NCI-H748 (cell line): ENCODE measurements at regions not wholly inside any gene's neighbourhood (a gene's known extent, or its start where the extent isn't known, plus 50 kb on each side); places are given as distances from the start of the nearest gene placed in this dataset.
"Not testable (repeated sequence)": the region's sequence is repeated elsewhere in the genome, so short reads cannot be mapped to it uniquely, and the experiment has no call there.

Experiments
- DNase-seq: peaks from one replicate; lab custom pipeline; 2025; ENCODE audit not compliant: unreplicated experiment; lab: John Stamatoyannopoulos, UW

GRCh38 chr5:148880197-148880596 lies 53.8 kb downstream of the ADRB2 start:
- DNase-seq, result no peak

DNA sequence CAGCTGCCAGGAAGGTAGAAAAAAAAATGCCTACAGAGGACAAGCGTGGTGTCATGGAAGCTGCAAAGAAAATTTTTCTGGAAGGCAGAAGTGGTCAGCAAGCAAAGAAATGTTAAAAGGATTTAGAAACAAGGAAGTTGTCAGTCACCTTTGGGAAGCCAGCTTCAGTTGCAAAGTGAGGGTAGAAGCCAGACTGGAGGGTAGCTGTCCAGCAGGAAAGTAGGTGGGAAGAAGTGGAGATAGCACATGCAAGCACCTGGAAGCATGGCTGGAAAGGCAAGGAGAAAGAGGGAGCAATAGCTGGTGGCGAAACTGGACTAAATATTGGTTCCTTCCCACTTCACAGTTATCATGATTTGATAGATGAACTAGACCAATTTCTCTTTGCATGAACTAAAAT lies 54.3 kb downstream of the ADRB2 start:
- no peak for DNase-seq

DNA sequence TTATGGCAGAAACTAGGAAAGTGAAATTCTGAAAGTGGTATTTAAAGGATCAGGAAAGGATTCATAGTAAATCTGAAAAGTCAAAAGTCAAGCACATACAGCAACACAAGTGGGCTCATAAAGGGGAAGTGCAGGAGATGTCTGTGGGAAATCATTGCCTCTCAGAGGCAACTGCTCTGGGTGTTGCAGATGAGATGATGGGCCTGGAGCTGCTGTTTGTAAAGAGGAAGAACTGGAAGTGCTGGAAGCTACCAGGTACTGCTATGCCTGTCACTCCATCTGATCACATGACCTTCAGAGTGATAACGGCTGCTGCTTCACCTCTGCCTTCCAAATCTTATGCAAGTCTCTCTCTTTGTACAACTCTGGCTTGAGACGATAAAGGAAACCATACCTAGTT lies 55.9 kb downstream of the ADRB2 start:
- no peak for DNase-seq

DNA sequence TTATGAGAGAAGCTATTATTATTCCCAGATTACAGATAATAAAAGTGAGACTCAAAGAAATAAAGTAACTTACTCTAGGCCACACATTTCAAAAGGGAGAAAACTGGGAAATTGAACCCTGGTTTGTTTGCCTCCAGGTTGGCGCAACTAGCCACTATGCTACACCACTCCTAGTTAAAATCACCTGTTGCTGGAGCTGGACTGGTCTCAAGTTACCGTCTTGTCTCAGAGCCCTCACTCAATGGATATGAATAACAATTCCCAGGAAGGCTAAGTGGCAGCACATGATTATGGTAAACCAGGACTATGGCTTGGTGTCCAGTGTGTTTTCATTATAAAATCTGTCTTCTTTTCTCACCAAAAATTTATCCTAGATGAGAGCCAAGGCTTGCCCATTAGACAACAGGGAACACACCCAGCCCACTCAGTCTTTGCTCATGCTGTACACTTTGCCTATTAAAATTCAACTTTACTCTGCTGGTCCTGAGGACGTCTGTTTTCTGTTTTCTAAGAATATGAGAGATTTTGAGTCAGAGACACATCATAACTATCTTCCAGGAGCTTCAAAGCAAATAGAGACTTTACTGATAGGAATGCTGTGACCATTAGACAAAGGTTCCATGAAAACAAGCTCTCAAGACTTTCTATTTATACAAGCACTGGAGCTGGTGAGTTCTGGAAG lies 58.1 kb downstream of the ADRB2 start:
- DNase-seq, result peak; percentile 18

GRCh38 chr5:148887123-148887881 lies 60.9 kb downstream of the ADRB2 start:
- no peak for DNase-seq

- DNase-seq, result not testable (repeated sequence)
Measured at GRCh38 chr5:148889936-148890335, 63.5 kb downstream of the ADRB2 start.

DNA sequence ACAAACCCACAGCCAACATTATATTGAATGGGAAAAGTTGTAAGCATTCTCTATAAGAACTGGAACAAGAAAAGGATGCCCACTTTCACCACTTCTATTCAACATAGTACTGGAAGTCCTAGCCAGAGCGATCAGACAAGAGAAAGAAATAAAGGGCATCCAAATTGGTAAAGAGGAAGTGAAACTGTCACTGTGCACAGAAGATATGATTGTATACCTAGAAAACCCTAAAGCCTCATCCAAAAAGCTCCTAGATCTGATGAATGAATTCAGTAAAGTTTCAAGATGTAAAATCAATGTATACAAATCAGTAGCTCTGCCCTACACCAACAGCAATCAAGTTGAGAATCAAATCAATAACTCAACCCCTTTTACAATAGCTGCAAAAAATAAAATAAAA lies 69.0 kb downstream of the ADRB2 start:
- DNase-seq, result not testable (repeated sequence)

DNA sequence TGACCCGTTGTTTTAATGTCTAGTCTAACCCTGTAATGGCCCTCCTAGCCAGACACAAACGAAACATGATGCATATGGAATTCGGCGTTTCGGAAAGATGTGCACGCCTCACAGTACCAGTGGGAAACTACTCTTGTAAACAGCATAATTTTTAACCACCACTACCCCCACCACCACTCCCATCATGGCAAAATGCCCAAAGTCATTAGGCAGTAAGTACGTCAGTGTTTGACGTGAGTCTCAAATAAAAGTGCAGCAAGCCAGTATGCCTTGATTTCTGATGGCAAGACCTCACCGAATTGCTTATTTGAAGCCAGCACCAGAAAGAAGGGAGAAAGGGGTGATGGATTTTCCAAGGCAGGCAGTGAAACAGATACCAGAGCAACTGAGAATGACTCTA lies 71.4 kb downstream of the ADRB2 start:
- DNase-seq, result peak; percentile 86

DNA sequence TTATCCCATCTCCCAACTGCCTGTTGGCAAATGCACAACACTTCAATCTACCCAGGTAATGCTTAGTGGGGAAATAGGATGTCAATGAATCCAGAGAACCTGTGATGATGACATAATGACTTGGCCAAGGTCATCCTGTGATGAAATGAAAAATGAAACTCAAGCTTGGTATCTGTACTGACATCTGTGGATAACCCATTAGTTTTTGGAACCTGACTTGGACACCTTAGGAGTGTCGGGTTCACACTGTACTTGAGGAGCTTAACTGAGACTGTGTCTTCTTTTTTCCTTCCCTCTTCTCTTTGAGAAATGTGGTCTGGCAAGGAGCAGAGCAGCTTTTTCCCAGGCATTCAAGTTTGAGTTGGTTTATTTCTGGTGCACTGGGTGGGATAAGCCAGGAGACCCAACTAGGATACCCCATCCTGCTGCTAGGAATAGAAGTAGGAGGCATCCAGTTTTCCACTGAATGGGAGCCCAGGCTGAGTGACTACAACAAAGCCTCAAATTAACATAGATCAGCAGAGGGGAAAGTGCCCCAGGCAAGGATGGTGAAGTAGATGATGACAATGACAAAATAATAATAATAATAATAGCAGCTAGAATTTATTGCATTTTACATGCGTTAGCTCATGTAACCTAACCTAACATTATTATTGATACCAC lies 72.1 kb downstream of the ADRB2 start:
- DNase-seq, result no peak

- DNase-seq, result no peak
Measured at GRCh38 chr5:148899993-148900392, 73.6 kb downstream of the ADRB2 start.

DNA sequence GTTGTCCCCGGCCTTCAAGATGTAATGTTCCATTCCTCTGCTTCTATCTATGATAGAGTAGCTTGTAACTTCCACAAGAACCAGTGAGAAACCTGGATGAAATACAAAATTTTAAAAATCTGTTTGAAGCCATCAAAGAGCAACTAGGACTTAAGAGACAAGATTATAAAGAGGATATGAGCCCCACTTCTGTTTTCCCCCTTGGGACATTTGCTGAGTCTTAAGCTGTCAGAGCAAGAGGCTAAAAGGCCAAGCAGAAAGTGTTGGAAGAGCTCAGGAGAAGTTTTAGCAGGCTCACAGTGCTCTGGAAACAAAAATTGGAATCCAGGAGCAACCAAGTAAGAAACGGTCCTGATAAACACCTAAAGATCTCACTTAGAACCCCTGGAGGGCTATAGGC lies 76.1 kb downstream of the ADRB2 start:
- DNase-seq, result no peak

DNA sequence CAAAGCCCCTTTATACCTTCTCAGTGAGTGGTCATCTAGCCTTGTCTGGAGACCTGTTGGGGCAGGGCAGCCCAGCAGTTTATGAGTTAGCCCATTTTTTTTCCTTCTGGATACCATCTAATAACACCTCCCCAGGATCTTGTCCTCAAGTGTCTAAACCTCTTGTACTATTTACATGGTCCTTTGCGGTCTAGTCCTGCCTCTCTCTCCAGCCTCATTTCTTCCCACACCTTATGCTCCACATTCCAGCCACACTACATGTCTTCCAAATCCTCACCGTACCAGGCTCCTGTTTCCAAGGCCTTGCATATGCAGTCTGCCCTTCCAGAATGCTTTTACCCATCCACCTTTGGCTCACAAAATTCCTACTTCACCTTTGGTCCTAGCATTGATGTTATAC lies 77.2 kb downstream of the ADRB2 start:
- DNase-seq, result no peak

DNA sequence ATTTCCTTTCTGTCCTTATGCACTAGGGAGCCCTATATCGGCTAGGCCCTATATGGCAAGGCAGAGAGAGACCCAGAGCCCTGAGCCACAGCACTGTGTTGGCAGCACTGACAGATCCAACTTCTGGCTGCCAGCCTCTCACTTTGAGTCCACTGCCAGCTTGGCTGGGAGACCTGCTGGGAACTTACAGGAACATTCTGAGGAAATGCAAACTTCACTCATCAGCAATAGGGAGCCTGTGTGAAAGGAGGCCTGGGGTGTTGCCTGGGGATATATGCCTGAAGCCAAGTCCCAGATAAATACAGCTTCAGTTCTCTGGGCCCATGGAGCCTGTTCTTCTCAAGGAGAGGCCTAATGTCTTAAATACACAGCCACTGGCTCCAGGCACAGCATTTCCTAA lies 78.0 kb downstream of the ADRB2 start:
- no peak for DNase-seq

GRCh38 chr5:148905541-148905940 lies 79.1 kb downstream of the ADRB2 start:
- DNase-seq, result no peak

- DNase-seq, result no peak
Measured at GRCh38 chr5:148906968-148907367, 80.6 kb downstream of the ADRB2 start.

DNA sequence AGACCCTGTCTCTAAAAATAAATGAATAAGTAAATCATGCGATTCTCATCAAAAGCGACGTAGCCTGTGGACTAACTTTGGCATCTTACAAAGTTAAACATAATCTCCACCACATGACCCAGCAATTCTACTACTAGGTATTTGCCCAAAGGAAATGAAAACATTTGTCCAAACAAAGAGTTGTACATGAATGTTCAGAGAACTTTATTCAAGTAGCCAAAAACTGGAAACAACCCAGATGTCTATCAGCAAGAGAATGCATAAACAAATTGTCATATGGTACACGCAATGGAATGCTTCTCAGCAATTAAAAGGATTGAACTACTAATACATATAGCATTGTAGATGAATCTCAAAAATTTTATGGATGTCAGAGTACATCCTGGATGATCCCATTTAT lies 82.6 kb downstream of the ADRB2 start:
- no peak for DNase-seq

DNA sequence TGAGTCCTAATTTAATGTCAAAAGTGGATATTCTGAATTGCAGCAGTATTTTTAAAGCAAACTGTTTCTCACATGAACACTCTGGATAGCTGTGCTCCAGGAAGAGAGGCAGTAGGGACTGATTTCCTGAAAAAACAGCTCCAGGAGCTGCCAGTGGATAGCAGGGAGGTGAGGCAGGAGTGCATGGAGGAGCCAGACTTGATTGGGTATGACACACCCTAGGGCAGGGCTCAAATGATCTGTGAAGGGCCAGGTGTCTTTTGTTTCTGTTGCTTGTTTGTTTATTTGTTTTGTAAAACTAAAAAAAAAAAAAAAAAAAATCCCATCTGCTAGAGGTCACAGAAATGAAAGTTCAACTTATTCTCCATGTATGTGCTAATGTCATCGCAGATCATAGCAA lies 83.4 kb downstream of the ADRB2 start:
- DNase-seq, result peak; percentile 73

DNA sequence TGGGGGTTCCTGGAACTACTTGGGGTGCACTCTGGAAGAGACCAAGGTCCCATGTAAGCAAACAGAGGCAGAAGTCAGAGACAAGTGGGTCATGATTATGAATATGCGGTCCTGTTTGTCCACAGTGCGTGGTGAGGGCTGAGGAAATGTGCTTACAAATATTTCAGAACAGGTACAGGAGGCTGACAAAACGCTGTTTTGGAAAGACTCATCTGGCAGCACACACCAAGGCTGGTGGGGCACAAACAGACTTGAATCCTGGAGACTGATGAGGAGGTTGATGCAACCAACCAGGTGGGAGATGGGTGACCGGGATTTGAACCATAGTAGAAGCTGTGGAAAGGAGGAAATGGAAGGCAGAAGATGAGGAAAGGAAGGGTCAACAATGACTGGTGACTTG lies 83.8 kb downstream of the ADRB2 start:
- DNase-seq, result peak; percentile 35

DNA sequence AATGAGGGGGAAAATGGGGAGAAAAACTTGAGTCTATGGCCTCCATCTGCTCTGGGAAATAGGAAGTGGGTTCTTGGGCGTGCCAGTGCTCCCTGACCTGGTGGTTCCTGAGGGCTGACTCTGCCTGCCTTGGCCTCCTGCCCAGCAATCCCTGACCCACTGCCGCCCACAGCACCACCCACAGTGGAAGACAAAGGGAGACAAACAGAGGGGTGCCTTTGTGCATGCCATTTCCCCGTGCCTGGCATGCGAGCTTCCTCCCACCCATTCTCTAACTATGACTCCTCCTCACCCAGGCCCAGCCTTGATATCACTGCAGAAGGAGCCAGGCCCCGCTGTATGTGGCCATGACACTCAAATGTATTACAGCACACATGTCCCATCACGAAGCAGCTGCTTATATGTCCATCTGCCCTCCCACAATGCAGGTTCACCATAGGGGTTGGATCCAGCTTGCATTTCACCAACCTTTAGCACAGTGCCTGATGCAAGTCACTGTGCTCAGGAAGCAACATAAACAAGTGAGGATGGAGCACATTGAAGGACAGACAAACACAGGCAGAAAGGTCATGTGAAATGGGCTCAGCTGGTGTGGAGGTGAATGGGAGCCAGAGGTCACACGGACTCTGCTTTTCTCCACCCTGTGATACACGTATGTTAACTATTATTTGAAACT lies 84.4 kb downstream of the ADRB2 start:
- peak; percentile 65 for DNase-seq

- DNase-seq, result no peak
Measured at GRCh38 chr5:148911386-148911785, 85.0 kb downstream of the ADRB2 start.

GRCh38 chr5:148912146-148912545 lies 85.7 kb downstream of the ADRB2 start:
- no peak for DNase-seq
